DOHH2 (cell line): ENCODE measurements at regions not wholly inside any gene's neighbourhood (a gene's known extent, or its start where the extent isn't known, plus 50 kb on each side); places are given as distances from the start of the nearest gene placed in this dataset.

Experiments
- EZH2phosphoT487 ChIP-seq: fragments of 200-600 bp; sonication (generic); IDR thresholded peaks from 2 replicates; pipeline ENCODE4 v1.6.1; 2017; ENCODE audit warnings: borderline replicate concordance, mild to moderate bottlenecking, antibody characterized with exemption, low read length, moderate library complexity, mixed read lengths
- TF ChIP-seq, protein P1 (sequence below): fragments of 200-600 bp; sonication (generic); IDR thresholded peaks from one replicate; pipeline ENCODE4 v1.5.1; 2014; ENCODE audit warnings: antibody characterized with exemption, mild to moderate bottlenecking, low read depth, low read length; ENCODE audit not compliant: poor library complexity, severe bottlenecking

- TF ChIP-seq, protein P1, sequence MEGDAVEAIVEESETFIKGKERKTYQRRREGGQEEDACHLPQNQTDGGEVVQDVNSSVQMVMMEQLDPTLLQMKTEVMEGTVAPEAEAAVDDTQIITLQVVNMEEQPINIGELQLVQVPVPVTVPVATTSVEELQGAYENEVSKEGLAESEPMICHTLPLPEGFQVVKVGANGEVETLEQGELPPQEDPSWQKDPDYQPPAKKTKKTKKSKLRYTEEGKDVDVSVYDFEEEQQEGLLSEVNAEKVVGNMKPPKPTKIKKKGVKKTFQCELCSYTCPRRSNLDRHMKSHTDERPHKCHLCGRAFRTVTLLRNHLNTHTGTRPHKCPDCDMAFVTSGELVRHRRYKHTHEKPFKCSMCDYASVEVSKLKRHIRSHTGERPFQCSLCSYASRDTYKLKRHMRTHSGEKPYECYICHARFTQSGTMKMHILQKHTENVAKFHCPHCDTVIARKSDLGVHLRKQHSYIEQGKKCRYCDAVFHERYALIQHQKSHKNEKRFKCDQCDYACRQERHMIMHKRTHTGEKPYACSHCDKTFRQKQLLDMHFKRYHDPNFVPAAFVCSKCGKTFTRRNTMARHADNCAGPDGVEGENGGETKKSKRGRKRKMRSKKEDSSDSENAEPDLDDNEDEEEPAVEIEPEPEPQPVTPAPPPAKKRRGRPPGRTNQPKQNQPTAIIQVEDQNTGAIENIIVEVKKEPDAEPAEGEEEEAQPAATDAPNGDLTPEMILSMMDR = no peak
- no peak for TF ChIP-seq EZH2phosphoT487
Measured at GRCh38 chr13:33644581-33645543, 173.1 kb upstream of the RFC3 start.
